B cell (primary cell): ENCODE measurements at regions not wholly inside any gene's neighbourhood (a gene's known extent, or its start where the extent isn't known, plus 50 kb on each side); places are given as distances from the start of the nearest gene placed in this dataset. TPM values are rescaled to one million over a fixed set of nuclear protein-coding genes. Genes with fewer than 3 reads are reported as not detected.

Source experiments
- ATAC-seq: fragments of 200-7000 bp; cut with Tn5 transposase; one replicate; pipeline ENCODE4 v1.10.0; 2021; ENCODE audit warnings: low read depth, mild to moderate bottlenecking, moderate number of reproducible peaks, moderate library complexity
- CTCF ChIA-PET: fragments of 350-600 bp; sonication (Branson Sonifier 250); formaldehyde crosslinking; loops from one replicate; lab custom pipeline; 2021; ENCODE audit warnings: antibody characterized with exemption, inconsistent platforms; lab: Charles Lee
- POLR2A ChIA-PET: fragments of 350-600 bp; sonication (Branson Sonifier 250); formaldehyde crosslinking; loops from one replicate; lab custom pipeline; 2021; ENCODE audit warnings: antibody characterized with exemption; lab: Charles Lee
- DNase-seq: peaks from one replicate; pipeline ENCODE4 v3.0.0; 2013
- H2AFZ ChIP-seq: 2 replicates; pipeline ENCODE4 v1.6.1; 2012; ENCODE audit warnings: mild to moderate bottlenecking, low read depth, low read length; ENCODE audit not compliant: insufficient read depth, poor library complexity, severe bottlenecking
- H3K27ac ChIP-seq, 2 donors: 1 replicate in 1 of 2; 2 replicates in 1 of 2; pipeline ENCODE4 v1.5.1; 2012 to 2013; ENCODE audit warnings: low read length in 2 of 2, mild to moderate bottlenecking in 2 of 2, moderate library complexity in 1 of 2
- H3K27me3 ChIP-seq, 4 experiments: fragments of 200-600 bp in 1 of 4; sonication (generic) in 1 of 4; replicated peaks in 1 of 4; 1 replicate in 2 of 4; 2 replicates in 2 of 4; pipeline versions ENCODE4 v1.6.1 to v1.7.0; 2013 to 2016; ENCODE audit warnings: low read length in 3 of 4, mild to moderate bottlenecking in 2 of 4, mixed read lengths in 1 of 4, moderate library complexity in 1 of 4; ENCODE audit not compliant: insufficient read depth in 4 of 4, control insufficient read depth in 3 of 4; ENCODE audit errors: control extremely low read depth in 1 of 4
- H3K36me3 ChIP-seq, 2 experiments: replicated peaks in 1 of 2; 1 replicate in 1 of 2; 2 replicates in 1 of 2; pipeline versions ENCODE4 v1.6.1 to v1.7.1; 2013; ENCODE audit warnings: low read length in 1 of 2; ENCODE audit not compliant: insufficient read depth in 2 of 2, control insufficient read depth in 1 of 2; ENCODE audit errors: control extremely low read depth in 1 of 2, extremely low read depth in 1 of 2
- H3K4me1 ChIP-seq, 2 donors: fragments of 200-600 bp in 1 of 2; sonication (generic) in 1 of 2; 1 replicate in 1 of 2; 2 replicates in 1 of 2; pipeline versions ENCODE4 v1.5.1 to v1.6.1; 2013 to 2017; ENCODE audit warnings: low read length in 2 of 2; ENCODE audit not compliant: control insufficient read depth in 2 of 2, insufficient read depth in 2 of 2
- H3K4me2 ChIP-seq: replicated peaks from 2 replicates; pipeline ENCODE3; 2012; ENCODE audit warnings: mild to moderate bottlenecking, low read depth, low read length; ENCODE audit not compliant: poor library complexity, severe bottlenecking
- H3K4me3 ChIP-seq, 5 experiments: fragments of 200-600 bp in 1 of 5; sonication (generic) in 1 of 5; 1 replicate in 3 of 5; 2 replicates in 2 of 5; pipeline versions ENCODE4 v1.5.1 to v1.7.0; 2011 to 2016; ENCODE audit warnings: low read length in 4 of 5, mild to moderate bottlenecking in 4 of 5, low read depth in 2 of 5, control low read depth in 1 of 5, moderate library complexity in 1 of 5; ENCODE audit not compliant: insufficient read depth in 1 of 5; ENCODE audit errors: control extremely low read depth in 1 of 5, extremely low read depth in 1 of 5
- H3K79me2 ChIP-seq: fragments of 200-600 bp; sonication (generic); one replicate; pipeline ENCODE4 v1.6.0; 2016; ENCODE audit warnings: low read length; ENCODE audit not compliant: control insufficient read depth, insufficient read depth
- H3K9ac ChIP-seq: fragments of 200-600 bp; sonication (generic); 2 replicates; pipeline ENCODE4 v1.6.1; 2017; ENCODE audit warnings: mild to moderate bottlenecking, low read length, moderate library complexity
- H3K9me3 ChIP-seq, 3 donors: one replicate each; pipeline versions ENCODE4 v1.6.1 to v1.7.1; 2013; ENCODE audit warnings: low read length in 2 of 3; ENCODE audit not compliant: control insufficient read depth in 2 of 3, insufficient read depth in 1 of 3; ENCODE audit errors: control extremely low read depth in 1 of 3
- H4K20me1 ChIP-seq: 2 replicates; pipeline ENCODE4 v1.6.0; 2012; ENCODE audit warnings: mild to moderate bottlenecking, low read length; ENCODE audit not compliant: insufficient read depth, control insufficient read depth, poor library complexity, severe bottlenecking
- H3K27ac Mint-ChIP-seq: one replicate; pipeline ENCODE4 v1.8.0; 2021; ENCODE audit warnings: mixed read lengths
- H3K27me3 Mint-ChIP-seq: one replicate; pipeline ENCODE4 v1.8.0; 2021; ENCODE audit warnings: mixed read lengths
- H3K4me1 Mint-ChIP-seq: one replicate; pipeline ENCODE4 v1.8.0; 2021; ENCODE audit warnings: mixed read lengths
- H3K4me3 Mint-ChIP-seq: one replicate; pipeline ENCODE4 v1.8.0; 2021; ENCODE audit warnings: mixed read lengths
- H3K9me3 Mint-ChIP-seq: one replicate; pipeline ENCODE4 v1.8.0; 2022; ENCODE audit warnings: mixed read lengths; ENCODE audit not compliant: insufficient read depth
- EZH2 ChIP-seq: IDR thresholded peaks from 2 replicates; pipeline ENCODE4 v1.6.1; 2012; ENCODE audit warnings: borderline replicate concordance, low read depth, mild to moderate bottlenecking, moderate library complexity, low read length; ENCODE audit not compliant: insufficient read depth, poor library complexity, severe bottlenecking
- WGBS: methylation state at CpG from one replicate; pipeline ENCODE4 v1.1.5; 2013; ENCODE audit warnings: missing lambda C conversion rate; ENCODE audit not compliant: insufficient coverage; 5-methylcytosine and 5-hydroxymethylcytosine counted together
- intact Hi-C: fragments of 100-400 bp; cut with micrococcal nuclease; formaldehyde crosslinking; loops from one replicate; pipeline ENCODE4 v1.10.0; 2022
- small RNA-seq: library from RNA; depleted of rRNA; stranded (forward); fragments of <200 nt; gene quantifications from one replicate; pipeline ENCODE3, GENCODE V24; 2012; ENCODE audit warnings: low replicate concordance, low read depth; ENCODE audit not compliant: insufficient read length
- TF ChIP-seq, protein P1 (sequence below): fragments of 200-600 bp; IDR thresholded peaks from one replicate; pipeline ENCODE4 v1.8.0; 2022; ENCODE audit warnings: antibody characterized with exemption, mild to moderate bottlenecking

DNA sequence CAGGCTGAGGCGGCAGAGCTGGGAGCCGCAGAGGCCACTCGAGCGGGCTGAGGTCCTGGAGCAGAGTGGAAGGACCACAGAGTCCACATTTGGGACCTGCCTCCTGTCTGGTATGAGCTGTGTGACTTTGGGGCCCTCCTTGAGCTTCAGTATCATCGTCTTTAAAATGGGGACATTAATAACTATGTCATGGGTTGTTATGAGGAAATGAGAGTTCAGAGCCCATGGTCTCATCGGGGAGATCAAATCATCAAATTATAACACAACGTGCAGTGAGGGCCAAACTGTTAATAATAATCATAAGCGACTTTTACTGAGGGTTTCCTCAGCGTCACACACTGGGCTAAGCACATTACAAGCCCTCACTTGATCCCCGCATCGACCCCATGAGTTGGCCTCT is 49.9 kb upstream of the CCDC167 start:
- peak; percentile 54 for DNase-seq
- H3K79me2 ChIP-seq: no peaks in the 10 kb centered on the region
- TF ChIP-seq, protein P1, sequence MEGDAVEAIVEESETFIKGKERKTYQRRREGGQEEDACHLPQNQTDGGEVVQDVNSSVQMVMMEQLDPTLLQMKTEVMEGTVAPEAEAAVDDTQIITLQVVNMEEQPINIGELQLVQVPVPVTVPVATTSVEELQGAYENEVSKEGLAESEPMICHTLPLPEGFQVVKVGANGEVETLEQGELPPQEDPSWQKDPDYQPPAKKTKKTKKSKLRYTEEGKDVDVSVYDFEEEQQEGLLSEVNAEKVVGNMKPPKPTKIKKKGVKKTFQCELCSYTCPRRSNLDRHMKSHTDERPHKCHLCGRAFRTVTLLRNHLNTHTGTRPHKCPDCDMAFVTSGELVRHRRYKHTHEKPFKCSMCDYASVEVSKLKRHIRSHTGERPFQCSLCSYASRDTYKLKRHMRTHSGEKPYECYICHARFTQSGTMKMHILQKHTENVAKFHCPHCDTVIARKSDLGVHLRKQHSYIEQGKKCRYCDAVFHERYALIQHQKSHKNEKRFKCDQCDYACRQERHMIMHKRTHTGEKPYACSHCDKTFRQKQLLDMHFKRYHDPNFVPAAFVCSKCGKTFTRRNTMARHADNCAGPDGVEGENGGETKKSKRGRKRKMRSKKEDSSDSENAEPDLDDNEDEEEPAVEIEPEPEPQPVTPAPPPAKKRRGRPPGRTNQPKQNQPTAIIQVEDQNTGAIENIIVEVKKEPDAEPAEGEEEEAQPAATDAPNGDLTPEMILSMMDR: no peak
- no peak for TF ChIP-seq EZH2
- H3K4me3 Mint-ChIP-seq: no peak overlapping the region
- peak overlapping the region; percentile 45 for H3K4me2 ChIP-seq
- no peaks in the 10 kb centered on the region for H3K27me3 ChIP-seq
- no peaks in the 10 kb centered on the region for H3K36me3 ChIP-seq
- peaks cover 76% of the 10 kb centered on the region for H3K4me1 Mint-ChIP-seq
- H3K27ac Mint-ChIP-seq: peak overlapping the region; percentile 28
- H3K27me3 Mint-ChIP-seq: no peaks in the 10 kb centered on the region
- ChIA-PET POLR2A (interaction anchor here (1.3 kb wide), 1 partner anchor 16 kb away, joined by 3 read pairs; no protein-coding TSS in a partner anchor), CTCF (interaction anchor here (1.0 to 4.7 kb wide), 3 partner anchors 13 to 16 kb away, joined by 4 to 38 read pairs (median 4); no protein-coding TSS in a partner anchor)
- WGBS: 88% methylated on average over 8 of the region's 11 CpGs
- no peaks in the 10 kb centered on the region for H3K9me3 ChIP-seq
- H2AFZ ChIP-seq: peak overlapping the region; percentile 20
- no peaks in the 10 kb centered on the region for H3K9me3 Mint-ChIP-seq
- no peak for ATAC-seq
- intact Hi-C loops: no loop called here
- H3K4me1 ChIP-seq: peaks cover 91 to 95% of the 10 kb centered on the region in 2 donors
- no peaks in the 10 kb centered on the region for H4K20me1 ChIP-seq
- peak overlapping the region; percentile 14 to 45 for H3K27ac ChIP-seq
- no peak overlapping the region for H3K9ac ChIP-seq
- no peak overlapping the region for H3K4me3 ChIP-seq

Small RNA genes lying in the stretch of these regions (small RNA-seq; reads per million reads assigned to genes)
- gene MIR4462: not detected
